Fibroblast of skin of back (primary cell): ENCODE measurements at regions not wholly inside any gene's neighbourhood (a gene's known extent, or its start where the extent isn't known, plus 50 kb on each side); places are given as distances from the start of the nearest gene placed in this dataset.
A peak's percentile ranks its signal among the peaks of the same experiment; 100 is the strongest.
"Not testable (repeated sequence)": the region's sequence is repeated elsewhere in the genome, so short reads cannot be mapped to it uniquely, and the experiment has no call there.

Experiments used
- DNase-seq: peaks from one replicate; pipeline ENCODE4 v3.0.0-alpha.2; 2013

GRCh38 chr1:59184365-59184905 lies 112.5 kb upstream of the FGGY start:
- no peak for DNase-seq

- no peak for DNase-seq
Measured at GRCh38 chr1:59185163-59185860, 111.6 kb upstream of the FGGY start.

GRCh38 chr1:59186656-59187055 lies 110.2 kb upstream of the FGGY start:
- peak; percentile 90 for DNase-seq

DNA sequence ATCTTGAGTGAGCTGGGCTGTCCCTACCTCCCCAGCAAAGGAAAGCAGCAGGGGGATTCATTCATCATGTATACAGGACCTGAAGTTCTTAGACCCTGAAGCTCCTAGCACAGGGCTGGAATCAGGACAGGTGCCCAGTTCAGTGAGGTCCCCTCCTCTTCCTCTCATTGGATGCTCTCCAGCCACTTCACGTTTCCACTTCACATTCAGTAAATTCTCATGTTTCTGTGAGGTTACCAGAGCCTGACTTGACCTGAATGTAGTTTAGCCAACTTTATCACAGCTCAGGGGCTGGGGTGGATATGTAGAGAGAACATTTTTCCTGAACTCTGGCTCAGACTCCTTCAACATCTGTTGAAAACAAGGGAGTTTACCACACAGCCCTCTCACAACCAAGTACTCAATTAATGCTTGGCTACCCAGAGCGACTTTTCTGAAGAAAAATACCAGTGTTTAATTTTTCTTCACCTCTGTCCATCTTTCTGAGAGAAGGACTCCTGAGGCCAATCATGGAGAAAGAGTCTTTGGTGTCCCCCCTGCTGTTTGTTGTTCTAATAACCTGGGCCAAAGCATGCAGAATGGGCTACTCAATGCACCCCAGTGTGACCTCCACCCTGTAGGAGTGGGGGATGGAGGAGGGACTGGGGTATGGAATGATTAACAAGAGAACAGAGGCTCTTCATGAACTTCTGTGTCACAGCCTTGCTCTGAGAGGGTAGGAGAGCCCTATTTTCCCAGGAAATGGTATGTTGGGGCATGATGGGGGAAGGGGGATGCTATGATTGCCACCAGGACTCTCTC lies 108.3 kb upstream of the FGGY start:
- DNase-seq, result no peak

GRCh38 chr1:59193443-59194093 lies 103.3 kb upstream of the FGGY start:
- DNase-seq, result no peak

- no peak for DNase-seq
Measured at GRCh38 chr1:59194621-59195020, 102.3 kb upstream of the FGGY start.

DNA sequence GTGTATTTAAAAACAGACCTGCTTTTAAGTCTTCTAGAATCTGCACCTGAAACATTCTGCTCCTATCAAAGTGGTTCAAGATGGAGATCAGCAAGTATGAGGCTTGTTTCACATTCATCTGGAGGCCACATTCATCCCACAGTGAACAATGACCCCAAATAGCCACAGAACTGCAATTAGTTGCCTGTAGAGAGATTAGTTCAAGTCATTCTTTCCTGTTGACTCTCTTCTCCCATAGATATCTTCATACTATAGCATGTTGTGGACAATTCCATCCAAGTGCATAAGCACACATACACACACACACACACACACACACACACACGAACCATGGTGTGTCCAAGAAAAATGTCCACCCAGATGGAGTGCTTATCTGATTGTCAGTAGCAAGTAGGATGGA lies 101.7 kb upstream of the FGGY start:
- DNase-seq, result no peak

DNA sequence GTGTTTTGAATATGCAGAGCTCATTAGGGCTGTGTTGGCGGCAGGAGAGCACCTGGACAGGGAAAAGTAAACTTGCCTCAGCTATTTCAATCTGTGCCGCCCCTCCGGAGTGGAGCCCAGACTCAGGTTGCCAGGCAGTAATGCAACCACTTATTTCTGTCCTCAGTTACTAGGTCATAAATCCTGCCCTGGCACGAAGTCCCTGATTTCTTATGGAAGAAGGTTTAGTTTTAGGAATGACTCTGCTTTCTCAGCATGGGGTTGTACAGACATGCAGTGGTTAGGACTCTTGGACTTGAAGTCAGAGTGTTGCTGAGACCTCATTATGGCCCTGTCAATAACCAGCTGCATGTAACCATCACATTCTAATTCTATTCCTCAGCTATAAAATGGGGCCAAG lies 98.3 kb upstream of the FGGY start:
- peak; percentile 42 for DNase-seq

- DNase-seq, result no peak
Measured at GRCh38 chr1:59199147-59199546, 97.7 kb upstream of the FGGY start.

DNA sequence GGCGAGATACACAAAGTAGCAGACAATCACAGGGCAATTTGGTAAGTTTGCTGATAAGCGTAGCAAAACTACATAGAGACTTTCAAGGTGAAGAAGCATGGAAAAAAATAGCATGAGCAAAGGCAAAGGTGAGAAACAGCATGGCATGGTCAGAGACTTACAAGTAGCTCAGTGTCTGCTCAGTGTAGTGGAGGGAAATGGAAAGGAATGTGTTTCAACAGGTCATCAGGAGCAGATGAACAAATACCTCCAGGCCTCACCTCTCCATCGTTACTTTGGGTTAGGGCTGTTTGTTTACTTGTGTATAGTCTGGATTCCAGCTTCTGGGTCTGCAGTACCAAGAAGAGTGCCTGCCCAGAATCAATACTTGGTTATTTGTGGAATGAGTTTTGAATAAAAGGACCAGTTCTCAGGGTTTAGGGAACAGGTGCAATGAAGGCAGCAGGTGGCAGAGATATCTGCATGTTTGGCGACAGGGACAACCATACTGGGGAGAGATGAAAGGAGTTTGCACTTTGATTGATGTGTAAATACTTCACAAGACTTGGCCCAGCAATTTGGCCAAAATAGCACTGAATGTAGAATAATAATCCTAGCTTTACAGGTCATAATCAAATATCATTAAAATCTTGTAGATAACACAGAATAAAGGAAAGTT lies 97.0 kb upstream of the FGGY start:
- no peak for DNase-seq

DNA sequence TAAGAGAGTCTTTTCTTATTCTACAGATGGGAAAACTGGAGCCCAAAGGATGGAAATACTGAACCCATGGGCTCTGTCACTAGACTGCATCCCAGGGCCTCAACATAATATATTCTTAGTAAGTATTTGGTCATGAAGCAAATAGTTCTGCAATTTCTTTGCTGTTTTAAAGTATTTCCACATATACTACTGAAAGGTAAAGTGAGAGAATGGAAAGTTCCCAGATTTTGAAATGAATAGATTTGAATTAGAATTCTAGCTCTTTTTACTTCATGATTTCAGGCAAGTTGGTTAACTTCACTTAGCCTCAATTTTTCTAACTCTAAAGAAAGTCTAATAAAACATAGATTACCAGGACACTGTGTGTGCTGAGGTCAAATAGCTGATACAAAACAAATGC lies 95.6 kb upstream of the FGGY start:
- no peak for DNase-seq

- no peak for DNase-seq
Measured at GRCh38 chr1:59202455-59202854, 94.4 kb upstream of the FGGY start.

DNA sequence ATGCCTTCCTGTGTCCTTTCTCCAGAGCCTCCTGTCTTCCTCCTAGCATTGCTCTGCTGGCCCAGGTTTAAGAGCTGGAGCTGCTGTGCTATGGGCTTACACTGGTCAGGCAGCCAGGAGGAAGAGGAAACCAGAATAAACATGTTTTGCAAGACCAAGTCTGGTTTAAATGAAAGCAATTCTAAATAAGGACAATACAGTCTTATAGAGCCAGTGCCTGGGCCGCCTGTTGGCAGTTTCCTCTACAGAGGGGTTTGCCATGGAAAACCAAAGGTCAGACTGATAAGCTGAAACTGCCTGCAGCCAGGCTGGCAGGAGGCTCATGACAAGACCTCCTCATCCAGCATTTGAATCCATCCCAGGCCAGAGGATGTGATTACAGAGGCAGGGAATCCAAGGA lies 92.9 kb upstream of the FGGY start:
- no peak for DNase-seq

GRCh38 chr1:59206616-59207015 lies 90.3 kb upstream of the FGGY start:
- not testable (repeated sequence) for DNase-seq

DNA sequence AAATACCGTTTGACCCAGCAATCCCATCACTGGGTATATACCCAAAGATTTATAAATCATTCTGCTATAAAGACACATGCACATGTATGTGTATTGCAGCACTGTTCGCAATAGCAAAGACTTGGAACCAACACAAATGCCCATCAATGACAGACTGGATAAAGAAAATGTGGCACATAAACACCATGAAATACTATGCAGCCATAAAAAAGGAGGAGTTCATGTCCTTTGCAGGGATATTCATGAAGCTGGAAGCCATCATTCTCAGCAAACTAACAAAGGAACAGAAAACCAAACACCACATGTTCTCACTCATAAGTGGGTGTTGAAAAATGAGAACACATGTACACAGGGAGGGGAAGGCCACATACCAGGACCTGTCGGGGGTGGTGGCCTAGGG lies 86.5 kb upstream of the FGGY start:
- DNase-seq, result not testable (repeated sequence)

GRCh38 chr1:59212706-59213105 lies 84.2 kb upstream of the FGGY start:
- DNase-seq, result no peak

- DNase-seq, result peak; percentile 72
Measured at GRCh38 chr1:59214248-59215208, 82.4 kb upstream of the FGGY start.

DNA sequence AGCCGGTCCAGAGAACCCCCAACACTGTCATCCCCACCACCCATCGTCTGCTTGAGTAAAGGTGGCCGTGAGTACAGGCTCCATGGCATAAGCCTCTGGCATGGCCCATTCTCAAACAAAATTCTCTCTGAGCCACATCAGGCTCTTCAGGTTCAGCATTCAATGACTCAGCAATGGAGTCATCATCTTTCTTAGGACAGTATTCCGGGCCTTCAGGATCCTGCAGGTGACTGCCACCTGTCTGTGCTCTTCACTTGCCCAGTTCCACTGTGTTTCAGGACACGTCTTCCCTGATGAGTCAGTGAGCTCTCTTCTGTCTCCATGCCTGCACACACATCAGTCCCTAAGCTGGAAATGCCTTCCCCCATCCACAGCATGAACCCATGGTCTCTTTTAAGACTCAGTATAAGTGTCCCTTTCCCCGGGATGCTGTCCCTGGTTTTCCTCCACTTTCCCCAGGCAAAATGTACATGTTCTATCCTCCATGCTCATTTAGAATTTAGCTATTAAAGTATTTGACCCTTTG lies 81.1 kb upstream of the FGGY start:
- no peak for DNase-seq

GRCh38 chr1:59217439-59217838 lies 79.5 kb upstream of the FGGY start:
- DNase-seq, result not testable (repeated sequence)

- DNase-seq, result no peak
Measured at GRCh38 chr1:59218521-59219236, 78.2 kb upstream of the FGGY start.

DNA sequence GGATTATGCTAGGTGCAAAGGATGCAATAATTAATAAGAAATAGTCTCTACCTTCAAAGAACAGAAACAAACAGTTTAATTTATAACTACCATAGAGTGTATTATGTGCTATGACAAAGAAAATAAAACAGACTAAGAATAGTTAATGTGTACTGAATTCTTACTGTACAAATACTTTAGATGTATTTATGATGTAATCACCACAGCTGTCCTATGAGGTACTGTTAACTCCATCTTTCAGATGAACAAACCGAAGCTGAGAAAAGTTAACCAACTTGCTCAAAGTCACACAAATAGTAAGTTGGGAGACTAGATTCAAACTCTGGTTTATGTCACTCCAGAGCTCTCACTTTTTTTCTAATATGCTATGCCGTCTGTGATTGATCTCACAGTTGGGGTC lies 77.0 kb upstream of the FGGY start:
- no peak for DNase-seq
